Upper lobe of left lung (tissue), 4 donors: ENCODE measurements at regions not wholly inside any gene's neighbourhood (a gene's known extent, or its start where the extent isn't known, plus 50 kb on each side); places are given as distances from the start of the nearest gene placed in this dataset.

ENCODE experiments used
- POLR2A ChIP-seq, 4 donors: fragments of 450-650 bp; IDR thresholded peaks; one replicate each; pipeline ENCODE4 v1.5.1; 2016 to 2017; ENCODE audit warnings: antibody characterized with exemption in 4 of 4, mild to moderate bottlenecking in 2 of 4
- POLR2AphosphoS5 ChIP-seq, 2 donors: sonication (generic); formaldehyde crosslinking; IDR thresholded peaks; one replicate each; pipeline ENCODE4 v1.5.1; 2017; ENCODE audit warnings: antibody characterized with exemption in 2 of 2

- TF ChIP-seq POLR2AphosphoS5 (IDR thresholded peaks at IDR 0.05) (no peak), POLR2A (IDR thresholded peaks at IDR 0.05) (no peak)
These were observed 464.5 kb downstream of the IRS1 start for GRCh38 chr2:226334981-226335720.
